ENCODE measurements at regions not wholly inside any gene's neighbourhood (a gene's known extent, or its start where the extent isn't known, plus 50 kb on each side); places are given as distances from the start of the nearest gene placed in this dataset.

DNA sequence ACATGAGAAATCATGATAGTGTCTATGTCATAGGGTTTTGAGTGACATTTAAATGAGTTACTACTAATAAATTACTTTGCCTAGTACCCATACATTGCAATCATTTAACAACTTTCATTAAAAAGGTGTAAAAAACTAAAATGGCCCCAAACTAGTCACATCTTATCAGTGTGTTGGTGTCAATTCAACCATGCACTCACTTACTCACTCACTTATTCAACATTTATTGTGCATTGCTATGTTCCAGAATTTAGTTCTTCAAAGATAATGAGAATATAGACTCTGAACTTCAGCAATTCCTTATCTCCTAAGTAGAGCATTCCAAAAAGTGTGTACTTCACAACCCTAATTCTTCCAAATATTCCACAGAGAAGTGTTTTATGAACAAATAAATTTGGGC, 965.7 kb downstream of the REEP3 start:
- no peak for DNase-seq (ENCODE audit: low read depth, low spot score)

GRCh38 chr10:64494901-64495300, 973.7 kb downstream of the REEP3 start:
- no peak for DNase-seq (ENCODE audit: low read depth, low spot score)

- DNase-seq (ENCODE audit: low read depth, low spot score), result no peak
Observed at GRCh38 chr10:64497306-64497705, 976.1 kb downstream of the REEP3 start.

DNA sequence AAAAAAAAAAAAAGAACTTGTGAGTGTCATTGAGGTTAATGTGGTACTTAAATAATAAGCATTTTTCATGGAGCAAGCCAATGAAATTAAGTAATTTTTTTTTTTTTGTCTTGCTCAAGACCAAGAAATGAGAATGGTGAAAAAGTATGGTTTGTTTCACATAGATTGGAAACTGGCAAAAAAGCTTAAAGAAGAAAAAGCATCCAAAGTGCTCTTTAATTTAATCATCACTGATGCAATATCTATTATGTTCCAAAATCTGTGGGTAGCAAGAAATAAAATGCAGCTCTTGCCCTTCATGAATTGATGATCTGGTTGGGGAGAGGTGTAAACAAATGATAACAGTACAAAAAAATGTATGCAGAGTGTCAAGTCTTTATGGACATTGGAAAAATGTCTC, 980.6 kb downstream of the REEP3 start:
- DNase-seq (ENCODE audit: low read depth, low spot score), result no peak

DNA sequence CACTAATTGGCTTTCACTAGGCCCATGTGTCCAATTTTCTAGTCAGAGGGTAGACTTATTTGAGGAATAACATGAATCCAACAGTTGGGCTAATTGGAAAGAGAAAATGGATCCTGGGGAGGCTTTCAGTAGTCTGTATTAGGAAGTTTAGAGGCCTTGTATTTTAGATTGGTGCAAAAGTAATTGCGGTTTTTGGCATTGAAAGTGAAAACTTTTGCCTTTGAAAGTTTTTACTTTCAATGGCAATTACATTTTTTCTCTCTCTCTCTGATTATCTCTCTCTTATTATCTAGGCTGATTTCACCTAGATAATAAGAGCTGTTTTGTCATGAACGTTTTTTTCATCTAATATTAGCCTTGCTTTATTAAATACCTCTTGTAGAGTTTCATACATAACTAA, 981.7 kb downstream of the REEP3 start:
- DNase-seq (ENCODE audit: low read depth, low spot score), result no peak

DNA sequence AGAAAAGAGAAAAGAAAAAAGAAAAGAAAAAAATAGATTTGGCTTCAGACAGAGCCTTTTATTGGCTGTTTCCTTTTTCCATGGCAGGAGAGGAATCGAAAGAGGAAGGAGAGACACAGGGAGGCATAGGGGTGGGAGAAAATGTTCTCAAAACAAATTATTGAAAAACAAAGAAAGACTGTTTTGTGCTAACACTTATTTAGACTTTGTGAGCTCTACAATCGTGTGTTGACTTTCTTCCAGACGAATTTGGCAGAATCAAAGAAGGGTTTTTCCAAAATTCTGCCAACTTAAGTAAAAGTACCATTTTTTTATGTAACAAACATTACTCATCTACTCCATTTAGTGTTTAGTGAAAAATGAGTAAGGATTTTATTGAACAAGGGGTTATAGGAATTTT, 982.2 kb downstream of the REEP3 start:
- no peak for DNase-seq (ENCODE audit: low read depth, low spot score)

- DNase-seq (ENCODE audit: low read depth, low spot score), result no peak
Observed at GRCh38 chr10:64505501-64505900, 984.3 kb downstream of the REEP3 start.

- DNase-seq (ENCODE audit: low read depth, low spot score), result no peak
Observed at GRCh38 chr10:64506963-64507362, 985.8 kb downstream of the REEP3 start.

DNA sequence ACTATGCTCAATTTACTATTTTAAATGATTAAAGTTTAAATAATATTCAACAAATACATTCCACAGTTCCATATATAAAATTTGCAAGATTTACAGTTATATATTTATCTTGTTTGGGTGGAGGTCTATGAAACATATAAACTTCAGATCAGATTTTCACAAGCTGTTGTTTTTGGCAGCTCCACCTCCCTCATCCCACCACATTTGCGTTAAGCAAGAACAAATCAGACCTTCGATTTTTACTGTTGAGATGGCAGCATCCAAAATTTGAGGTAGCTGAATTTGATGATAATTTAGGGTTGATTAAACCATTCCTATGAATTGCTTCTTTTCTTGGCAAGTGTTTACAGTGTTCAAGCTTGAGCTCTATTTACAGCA, 986.4 kb downstream of the REEP3 start:
- DNase-seq (ENCODE audit: low read depth, low spot score), result no peak

GRCh38 chr10:64508029-64508661, 986.9 kb downstream of the REEP3 start:
- no peak for DNase-seq (ENCODE audit: low read depth, low spot score)

DNA sequence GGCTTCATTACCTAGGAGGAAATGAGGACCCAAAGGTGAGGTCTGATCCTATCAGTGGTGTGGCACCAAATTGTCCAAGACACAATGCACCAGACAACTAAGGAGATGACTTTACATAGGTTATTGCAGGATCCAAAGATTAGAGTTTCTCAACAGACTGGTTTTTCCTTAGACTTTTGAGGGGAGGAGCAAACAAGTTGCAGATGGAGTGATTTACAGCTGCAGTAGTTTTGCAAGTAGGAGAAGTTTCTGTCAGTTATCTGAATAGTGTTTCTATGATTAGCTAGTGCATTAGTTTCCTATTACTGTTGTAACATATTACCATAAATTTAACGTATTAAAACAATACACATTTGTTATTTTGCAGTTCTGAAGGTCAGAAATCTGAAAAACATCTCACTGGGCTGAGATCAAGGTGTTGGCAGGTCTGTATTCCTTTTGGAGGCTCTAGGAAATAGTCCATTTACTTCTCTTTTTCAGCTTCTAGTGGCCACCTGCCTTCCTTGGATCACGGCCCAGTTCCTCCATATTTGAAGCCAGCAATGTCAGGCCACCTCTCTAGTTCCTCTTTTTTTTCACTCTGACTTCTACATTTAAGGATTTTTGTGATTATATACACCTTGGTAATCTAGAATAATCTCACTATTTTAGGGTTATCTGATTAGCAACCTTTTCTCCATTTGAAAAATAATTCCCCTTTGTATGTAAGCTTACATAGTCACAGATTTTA, 994.9 kb downstream of the REEP3 start:
- DNase-seq (ENCODE audit: low read depth, low spot score), result no peak

DNA sequence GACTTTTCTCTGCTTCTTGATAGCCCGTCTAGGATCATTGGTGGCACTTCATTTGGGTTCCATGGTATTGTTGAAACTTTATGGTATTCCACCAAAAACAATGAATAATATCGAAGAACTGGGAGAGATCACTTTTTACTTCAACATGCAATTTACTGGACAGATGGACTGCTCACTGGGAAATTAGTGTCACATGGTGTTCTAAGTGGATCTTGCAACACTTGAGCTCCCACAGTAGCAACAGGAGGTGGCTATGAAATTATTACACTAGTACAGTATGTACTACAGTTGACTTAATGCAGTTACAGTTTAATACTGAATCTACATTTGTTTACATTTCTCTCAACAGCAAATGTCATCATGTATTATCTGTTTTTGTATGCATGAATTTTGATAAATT, 997.3 kb downstream of the REEP3 start:
- no peak for DNase-seq (ENCODE audit: low read depth, low spot score)

- DNase-seq (ENCODE audit: low read depth, low spot score), result no peak
Observed at GRCh38 chr10:64519427-64519826, 998.2 kb downstream of the REEP3 start.

DNA sequence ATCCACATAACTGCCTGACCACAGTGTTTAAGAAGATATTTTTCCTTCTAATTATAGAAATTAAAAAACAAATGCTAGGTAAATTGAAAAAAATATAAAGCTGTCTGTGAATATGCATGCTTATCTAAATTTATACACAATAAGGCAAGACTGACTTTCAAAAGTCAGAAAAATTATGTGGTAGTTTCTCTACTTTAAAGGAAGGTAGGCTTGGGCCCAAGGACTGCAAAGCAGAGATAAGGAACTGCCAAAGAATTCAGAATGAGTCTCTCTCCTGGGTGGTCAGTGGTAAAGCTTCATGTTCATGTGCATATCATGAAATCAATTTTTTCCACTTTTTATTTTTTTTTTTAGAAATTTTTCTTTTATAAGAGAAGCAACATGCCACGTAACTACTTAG, 998.6 kb downstream of the REEP3 start:
- no peak for DNase-seq (ENCODE audit: low read depth, low spot score)

DNA sequence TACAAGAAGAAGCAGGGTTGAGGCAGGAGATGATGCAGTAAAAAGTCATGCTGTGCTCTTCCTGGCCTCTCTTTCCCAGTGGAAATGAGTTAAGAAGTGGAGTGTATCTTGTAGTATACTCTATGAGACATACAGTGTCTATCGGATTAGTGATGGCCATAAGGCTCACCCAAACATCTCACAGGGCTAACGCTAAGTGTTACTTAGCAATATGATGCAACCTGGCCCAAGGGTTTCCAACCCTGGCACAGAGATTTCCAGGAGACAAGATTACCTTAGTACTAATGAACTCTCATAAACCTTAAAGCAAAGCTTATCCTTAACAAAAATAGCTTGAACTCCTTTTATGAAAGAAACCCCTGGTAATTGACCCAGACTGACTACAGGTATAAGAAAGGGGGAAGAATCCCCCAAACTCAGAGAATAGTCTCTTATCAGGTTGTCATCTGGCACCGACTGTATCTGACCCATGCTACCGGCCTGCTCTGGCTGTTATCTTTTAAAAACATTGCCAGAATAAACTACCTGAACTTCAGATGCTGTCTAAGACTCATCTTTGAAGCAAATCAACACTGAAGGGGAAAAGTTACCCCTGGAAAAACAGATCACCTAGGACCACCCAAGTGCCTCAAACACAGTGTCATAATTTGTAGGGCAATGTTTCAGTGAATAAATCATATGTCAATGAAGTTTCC, 1002.0 kb downstream of the REEP3 start:
- DNase-seq (ENCODE audit: low read depth, low spot score), result no peak

DNA sequence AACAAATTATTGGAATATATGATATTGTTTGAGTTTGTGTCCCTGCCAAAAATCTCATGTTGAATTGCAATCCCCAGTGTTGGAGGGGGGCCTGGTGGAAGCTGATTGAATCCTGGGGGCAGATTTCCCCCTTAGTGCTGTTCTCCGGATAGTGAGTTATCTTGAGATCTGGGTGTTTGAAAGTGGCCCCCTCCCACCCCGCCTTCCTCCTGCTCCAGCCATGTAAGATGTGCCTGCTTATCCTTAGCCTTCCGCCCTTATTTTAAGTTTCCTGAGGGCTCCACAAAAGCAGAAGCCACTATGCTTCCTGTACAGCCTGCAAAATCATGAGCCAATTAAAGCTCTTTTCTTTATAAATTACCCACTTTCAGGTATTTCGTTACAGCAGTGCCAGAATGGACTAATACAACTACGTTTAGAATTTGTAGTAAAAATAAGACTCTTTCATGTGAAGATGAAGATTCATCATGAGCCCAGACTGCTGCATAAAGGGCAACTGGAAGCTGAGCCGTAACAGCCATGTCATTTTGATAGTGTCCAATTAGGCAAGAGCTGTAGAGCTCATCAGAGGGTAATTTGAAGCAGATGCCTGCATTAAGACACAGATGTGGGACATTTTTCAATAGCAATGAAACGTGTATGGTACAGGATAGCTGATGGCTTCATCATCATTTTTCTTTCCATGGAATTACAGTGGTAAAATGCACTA, 1007.2 kb downstream of the REEP3 start:
- no peak for DNase-seq (ENCODE audit: low read depth, low spot score)

DNA sequence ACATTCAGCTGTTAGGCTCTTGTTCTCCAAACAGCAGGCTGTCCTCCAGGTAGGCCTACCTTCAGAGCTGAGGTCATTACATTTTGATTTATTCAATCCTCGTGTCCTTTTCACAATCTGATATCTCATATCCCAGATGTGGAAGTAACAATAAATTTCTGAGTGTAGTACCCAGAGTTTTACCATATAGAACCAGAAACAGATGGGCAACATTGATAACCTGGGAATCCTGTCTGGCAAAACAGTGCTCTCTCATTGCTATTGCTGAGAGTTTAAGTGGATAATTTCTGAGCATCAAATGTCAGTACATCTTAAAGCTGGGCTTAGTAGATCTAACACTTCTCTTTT, 1007.8 kb downstream of the REEP3 start:
- no peak for DNase-seq (ENCODE audit: low read depth, low spot score)

DNA sequence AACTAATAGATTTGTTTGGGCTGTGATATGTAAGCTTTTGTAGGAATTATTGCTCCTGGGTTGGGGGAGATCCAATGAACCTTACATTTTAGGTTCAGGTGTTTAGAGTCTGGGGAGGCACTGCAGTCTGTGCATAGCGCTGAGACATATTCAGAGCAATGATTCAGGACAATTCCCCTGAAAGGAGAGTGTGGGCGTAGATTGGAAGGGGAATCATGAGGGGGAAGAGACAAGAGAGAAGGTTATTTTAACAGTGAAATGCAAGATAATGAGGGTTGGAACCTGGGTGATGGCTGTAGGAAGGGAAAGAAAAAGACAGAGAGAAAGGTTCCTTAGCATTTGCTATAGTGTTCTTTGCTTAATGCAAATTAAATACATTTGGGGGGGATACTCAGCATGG, 1013.4 kb downstream of the REEP3 start:
- no peak for DNase-seq (ENCODE audit: low read depth, low spot score)

GRCh38 chr10:64535131-64535867, 1014.1 kb downstream of the REEP3 start:
- no peak for DNase-seq (ENCODE audit: low read depth, low spot score)

GRCh38 chr10:64537112-64537511, 1015.9 kb downstream of the REEP3 start:
- DNase-seq (ENCODE audit: low read depth, low spot score), result no peak

DNA sequence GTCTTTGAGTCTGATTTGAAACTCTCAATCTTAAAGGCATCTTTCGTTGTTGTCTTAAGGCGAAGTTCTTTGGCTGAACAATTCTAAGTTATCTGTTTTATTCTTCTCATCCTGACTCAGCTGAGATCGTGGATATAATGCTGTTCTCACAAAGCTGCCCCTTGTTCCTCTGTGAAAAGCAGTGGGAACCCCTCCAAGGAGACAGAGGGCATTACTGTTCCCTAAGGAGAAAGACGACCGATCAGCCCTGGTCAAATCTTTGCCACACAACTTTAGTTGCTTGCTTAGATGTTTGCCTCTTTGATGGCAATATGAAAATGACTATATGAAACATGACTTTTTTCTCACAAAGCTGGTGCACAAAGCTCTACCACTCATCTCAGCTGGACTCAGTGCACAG, 1016.7 kb downstream of the REEP3 start:
- DNase-seq (ENCODE audit: low read depth, low spot score), result no peak

DNA sequence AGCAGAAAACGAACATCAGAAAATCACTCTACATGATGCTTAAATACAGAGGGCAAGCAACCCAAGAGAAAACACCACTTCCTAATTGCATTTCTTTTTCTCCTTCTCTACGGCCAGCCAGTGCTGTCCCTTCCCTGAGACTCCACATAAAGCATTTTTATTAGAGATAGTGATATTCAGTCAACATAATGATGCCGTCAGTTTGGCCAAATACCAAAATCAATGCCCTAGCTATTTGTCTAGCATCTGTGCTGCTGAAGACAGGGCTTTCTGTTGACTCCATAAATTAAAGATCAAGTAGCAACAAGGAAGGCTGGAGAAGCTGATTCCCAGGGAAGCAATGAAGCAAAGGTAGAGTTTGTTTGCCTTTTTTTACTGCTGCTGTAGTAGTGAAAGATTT, 1024.9 kb downstream of the REEP3 start:
- DNase-seq (ENCODE audit: low read depth, low spot score), result no peak

All from smooth muscle cell of the brain vasculature (primary cell).